WTC11 (cell line): ENCODE measurements at regions not wholly inside any gene's neighbourhood (a gene's known extent, or its start where the extent isn't known, plus 50 kb on each side); places are given as distances from the start of the nearest gene placed in this dataset.

ENCODE experiments used
- IRF2 ChIP-seq: sonication (generic); formaldehyde crosslinking; IDR thresholded peaks from 2 replicates; pipeline ENCODE4 v1.8.0; 2022; ENCODE audit warnings: low read depth, missing genetic modification reagents, borderline replicate concordance
- JUN ChIP-seq: sonication (generic); formaldehyde crosslinking; IDR thresholded peaks from 2 replicates; pipeline ENCODE4 v1.8.0; 2023; ENCODE audit warnings: mild to moderate bottlenecking, missing genetic modification reagents
- SP1 ChIP-seq: sonication (generic); formaldehyde crosslinking; conservative IDR thresholded peaks from 2 replicates; pipeline ENCODE4 v1.8.1; 2022; ENCODE audit warnings: missing genetic modification reagents
- TP53 ChIP-seq: sonication (generic); formaldehyde crosslinking; IDR thresholded peaks from 2 replicates; pipeline ENCODE4 v1.8.1; 2023; ENCODE audit warnings: mild to moderate bottlenecking, missing genetic modification reagents
- TF ChIP-seq, protein P1 (sequence below): sonication (generic); formaldehyde crosslinking; IDR thresholded peaks from 2 replicates; pipeline ENCODE4 v1.8.0; 2022; ENCODE audit warnings: mild to moderate bottlenecking, missing genetic modification reagents
- TF ChIP-seq, protein P2 (sequence below): fragments of 200-600 bp; IDR thresholded peaks from 2 replicates; pipeline ENCODE4 v1.8.0; 2022; ENCODE audit warnings: antibody characterized with exemption
- TF ChIP-seq, protein P3 (sequence below): sonication (generic); formaldehyde crosslinking; IDR thresholded peaks from 2 replicates; pipeline ENCODE4 v1.8.1; 2023; ENCODE audit warnings: mild to moderate bottlenecking, missing genetic modification reagents
- TF ChIP-seq, protein P4 (sequence below): sonication (generic); formaldehyde crosslinking; IDR thresholded peaks from 2 replicates; pipeline ENCODE4 v1.8.1; 2023; ENCODE audit warnings: mild to moderate bottlenecking, moderate library complexity, missing genetic modification reagents

DNA sequence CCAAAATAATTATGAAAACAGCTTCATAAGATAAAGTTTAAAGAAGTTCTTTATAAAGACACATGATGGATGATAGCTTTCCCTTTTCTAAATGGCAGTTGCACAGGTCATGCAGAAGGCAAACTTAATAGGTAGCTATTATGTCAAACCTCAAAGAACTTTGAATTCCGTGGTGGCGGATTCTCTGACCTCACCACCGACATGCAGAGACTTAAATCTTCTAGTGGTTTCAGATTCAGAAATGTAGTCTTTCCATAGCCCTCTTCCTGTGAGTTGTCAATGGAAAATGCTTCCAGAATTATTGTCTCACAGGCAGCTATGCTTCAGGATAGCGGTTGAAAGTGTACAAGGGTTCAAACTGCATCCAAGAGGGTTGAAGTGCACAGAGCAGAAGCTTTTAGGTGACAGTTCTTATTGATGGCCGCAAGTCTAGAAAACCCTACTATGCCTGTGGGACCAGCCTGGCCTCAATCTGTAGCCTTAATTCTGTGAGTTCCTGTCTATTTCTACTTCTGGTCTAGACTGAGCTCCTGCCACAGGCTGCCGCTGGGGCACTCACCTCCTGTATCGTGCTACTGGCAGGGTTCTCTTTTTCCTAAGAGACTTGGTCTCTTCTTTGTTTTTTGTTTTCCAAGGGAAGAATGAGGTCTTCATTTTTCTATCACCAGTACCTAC, 117.0 kb upstream of the ERRFI1 start:
- TF ChIP-seq, protein P1, sequence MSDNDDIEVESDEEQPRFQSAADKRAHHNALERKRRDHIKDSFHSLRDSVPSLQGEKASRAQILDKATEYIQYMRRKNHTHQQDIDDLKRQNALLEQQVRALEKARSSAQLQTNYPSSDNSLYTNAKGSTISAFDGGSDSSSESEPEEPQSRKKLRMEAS (CRISPR knock-in tag): no peak
- TF ChIP-seq, protein P2, sequence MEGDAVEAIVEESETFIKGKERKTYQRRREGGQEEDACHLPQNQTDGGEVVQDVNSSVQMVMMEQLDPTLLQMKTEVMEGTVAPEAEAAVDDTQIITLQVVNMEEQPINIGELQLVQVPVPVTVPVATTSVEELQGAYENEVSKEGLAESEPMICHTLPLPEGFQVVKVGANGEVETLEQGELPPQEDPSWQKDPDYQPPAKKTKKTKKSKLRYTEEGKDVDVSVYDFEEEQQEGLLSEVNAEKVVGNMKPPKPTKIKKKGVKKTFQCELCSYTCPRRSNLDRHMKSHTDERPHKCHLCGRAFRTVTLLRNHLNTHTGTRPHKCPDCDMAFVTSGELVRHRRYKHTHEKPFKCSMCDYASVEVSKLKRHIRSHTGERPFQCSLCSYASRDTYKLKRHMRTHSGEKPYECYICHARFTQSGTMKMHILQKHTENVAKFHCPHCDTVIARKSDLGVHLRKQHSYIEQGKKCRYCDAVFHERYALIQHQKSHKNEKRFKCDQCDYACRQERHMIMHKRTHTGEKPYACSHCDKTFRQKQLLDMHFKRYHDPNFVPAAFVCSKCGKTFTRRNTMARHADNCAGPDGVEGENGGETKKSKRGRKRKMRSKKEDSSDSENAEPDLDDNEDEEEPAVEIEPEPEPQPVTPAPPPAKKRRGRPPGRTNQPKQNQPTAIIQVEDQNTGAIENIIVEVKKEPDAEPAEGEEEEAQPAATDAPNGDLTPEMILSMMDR: no peak
- TF ChIP-seq TP53 (CRISPR knock-in tag) (no peak), JUN (no peak), IRF2 (CRISPR knock-in tag) (no peak), SP1 (CRISPR knock-in tag) (no peak)
- TF ChIP-seq, protein P3, sequence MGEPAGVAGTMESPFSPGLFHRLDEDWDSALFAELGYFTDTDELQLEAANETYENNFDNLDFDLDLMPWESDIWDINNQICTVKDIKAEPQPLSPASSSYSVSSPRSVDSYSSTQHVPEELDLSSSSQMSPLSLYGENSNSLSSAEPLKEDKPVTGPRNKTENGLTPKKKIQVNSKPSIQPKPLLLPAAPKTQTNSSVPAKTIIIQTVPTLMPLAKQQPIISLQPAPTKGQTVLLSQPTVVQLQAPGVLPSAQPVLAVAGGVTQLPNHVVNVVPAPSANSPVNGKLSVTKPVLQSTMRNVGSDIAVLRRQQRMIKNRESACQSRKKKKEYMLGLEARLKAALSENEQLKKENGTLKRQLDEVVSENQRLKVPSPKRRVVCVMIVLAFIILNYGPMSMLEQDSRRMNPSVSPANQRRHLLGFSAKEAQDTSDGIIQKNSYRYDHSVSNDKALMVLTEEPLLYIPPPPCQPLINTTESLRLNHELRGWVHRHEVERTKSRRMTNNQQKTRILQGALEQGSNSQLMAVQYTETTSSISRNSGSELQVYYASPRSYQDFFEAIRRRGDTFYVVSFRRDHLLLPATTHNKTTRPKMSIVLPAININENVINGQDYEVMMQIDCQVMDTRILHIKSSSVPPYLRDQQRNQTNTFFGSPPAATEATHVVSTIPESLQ (CRISPR knock-in tag): no peak
- TF ChIP-seq, protein P4, sequence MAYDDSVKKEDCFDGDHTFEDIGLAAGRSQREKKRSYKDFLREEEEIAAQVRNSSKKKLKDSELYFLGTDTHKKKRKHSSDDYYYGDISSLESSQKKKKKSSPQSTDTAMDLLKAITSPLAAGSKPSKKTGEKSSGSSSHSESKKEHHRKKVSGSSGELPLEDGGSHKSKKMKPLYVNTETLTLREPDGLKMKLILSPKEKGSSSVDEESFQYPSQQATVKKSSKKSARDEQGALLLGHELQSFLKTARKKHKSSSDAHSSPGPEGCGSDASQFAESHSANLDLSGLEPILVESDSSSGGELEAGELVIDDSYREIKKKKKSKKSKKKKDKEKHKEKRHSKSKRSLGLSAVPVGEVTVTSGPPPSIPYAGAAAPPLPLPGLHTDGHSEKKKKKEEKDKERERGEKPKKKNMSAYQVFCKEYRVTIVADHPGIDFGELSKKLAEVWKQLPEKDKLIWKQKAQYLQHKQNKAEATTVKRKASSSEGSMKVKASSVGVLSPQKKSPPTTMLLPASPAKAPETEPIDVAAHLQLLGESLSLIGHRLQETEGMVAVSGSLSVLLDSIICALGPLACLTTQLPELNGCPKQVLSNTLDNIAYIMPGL (CRISPR knock-in tag): no peak
